KG1 (cell line): ENCODE measurements at regions not wholly inside any gene's neighbourhood (a gene's known extent, or its start where the extent isn't known, plus 50 kb on each side); places are given as distances from the start of the nearest gene placed in this dataset.

ENCODE experiments used
- DNase-seq: peaks from one replicate; lab custom pipeline; 2025; lab: John Stamatoyannopoulos, UW

- DNase-seq, result no peak
Measured at GRCh38 chr2:160674146-160674750, 180.6 kb upstream of the RBMS1 start.

GRCh38 chr2:160679686-160680085 lies 186.1 kb upstream of the RBMS1 start:
- no peak for DNase-seq

DNA sequence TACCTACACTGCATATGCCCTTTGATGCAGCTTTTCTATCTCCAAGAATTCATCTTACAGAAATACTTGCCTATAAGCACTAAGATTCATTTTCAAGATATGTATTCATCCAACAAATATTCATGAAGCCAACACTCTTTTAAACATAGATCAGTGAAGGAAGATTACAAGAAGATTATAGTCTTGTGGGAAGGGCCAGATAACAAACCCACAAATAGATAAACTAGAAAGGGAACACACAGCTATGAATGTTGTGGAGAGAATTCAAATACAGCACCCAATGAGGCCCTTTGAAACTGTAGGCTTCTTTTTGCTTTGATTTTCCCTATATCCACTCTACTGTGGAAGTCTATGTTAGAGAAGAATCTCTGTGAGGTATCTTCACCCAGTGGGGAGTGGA lies 186.7 kb upstream of the RBMS1 start:
- no peak for DNase-seq

DNA sequence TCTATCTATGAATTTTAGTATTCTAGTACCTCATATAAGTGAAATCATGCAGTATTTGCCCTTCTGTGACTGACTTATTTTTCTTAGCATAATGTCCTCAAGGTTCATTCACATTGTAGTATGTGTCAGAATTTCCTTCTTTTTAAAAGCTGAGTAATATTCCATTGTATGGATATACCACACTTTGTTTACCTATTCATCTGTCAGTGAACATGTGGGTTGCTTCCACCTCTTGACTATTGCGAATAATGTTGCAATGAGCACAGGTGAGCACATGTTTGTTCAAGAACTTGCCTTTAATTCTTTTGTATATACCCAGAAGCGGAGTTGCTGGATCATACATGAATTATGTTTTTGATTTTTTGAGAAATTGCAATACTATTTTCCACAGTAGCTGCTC lies 187.4 kb upstream of the RBMS1 start:
- no peak for DNase-seq

DNA sequence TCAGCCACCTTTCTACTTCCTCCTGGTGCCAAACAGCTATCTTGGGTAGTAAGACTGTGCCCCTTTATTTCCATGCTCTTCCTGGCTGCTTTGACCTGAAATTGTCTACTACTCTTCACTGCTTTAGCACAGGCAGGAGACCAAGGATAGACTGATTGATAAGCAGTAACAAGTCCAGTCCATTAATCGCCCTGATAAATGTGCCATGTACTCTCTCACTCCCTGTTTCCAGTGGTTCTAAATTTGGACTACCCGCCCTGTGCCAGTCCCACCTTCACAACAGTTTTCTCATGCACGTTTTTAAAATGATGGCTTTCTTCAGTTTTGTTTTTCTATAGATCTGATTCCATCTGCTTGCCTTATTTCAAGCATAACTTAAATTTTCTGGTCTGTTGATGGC lies 189.6 kb upstream of the RBMS1 start:
- no peak for DNase-seq

GRCh38 chr2:160687629-160688028 lies 194.0 kb upstream of the RBMS1 start:
- DNase-seq, result no peak

DNA sequence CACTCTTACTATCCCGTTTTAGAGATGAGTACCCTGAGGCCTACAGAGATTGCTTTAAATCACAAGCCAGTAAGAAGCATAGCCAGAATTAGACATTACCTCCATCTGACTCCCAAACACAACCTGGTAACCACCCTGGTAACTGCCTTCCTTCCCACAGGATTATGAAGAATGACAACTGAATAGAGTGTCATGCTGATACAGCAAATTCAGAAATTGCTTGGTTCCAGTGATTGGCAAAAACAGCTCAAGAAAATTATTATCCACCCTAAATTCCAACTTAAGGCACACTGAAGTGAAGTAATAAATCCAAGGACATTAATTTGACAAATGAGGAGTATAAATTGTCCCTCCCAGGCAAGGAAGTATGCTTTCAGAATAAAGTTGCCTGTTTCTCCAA lies 195.8 kb upstream of the RBMS1 start:
- no peak for DNase-seq

DNA sequence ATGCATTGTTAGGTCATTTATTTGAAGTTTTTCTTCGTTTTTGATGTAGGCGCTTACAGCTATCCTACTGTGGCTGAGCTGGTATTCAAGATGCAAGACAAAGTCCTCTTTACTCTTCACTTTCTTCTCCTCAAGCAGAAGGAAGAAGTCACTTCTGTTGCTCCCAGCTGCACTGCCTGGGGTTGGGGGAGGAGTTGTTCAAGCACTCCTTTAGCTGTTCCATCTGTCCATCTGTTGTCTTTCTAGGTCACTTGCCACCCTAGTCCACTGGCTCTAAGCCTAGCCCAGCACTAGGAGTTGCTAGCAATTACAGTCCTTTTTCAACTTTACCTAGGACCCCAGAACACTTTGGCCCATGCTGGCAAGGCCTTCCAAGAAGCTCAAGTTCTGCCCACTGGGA lies 200.6 kb upstream of the RBMS1 start:
- no peak for DNase-seq

DNA sequence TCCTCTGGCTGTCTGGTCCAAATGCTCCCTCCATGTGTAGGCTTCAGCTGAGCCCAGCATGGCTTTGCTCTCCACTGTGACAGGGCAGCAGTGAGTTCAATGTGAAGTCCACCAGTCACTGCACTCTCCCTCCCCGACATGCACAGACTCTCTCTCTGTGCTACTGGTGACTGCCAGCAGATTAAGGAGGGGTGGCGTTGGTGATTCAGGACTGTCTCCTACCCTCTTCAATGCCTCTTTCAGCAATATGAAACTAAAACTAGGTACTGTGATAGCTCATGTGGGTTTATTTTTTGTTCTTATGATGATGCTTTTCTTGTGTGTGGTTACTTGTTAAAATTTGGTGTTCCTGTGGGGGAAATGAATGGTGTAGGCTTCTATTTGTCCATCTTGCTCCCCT lies 201.0 kb upstream of the RBMS1 start:
- DNase-seq, result no peak

DNA sequence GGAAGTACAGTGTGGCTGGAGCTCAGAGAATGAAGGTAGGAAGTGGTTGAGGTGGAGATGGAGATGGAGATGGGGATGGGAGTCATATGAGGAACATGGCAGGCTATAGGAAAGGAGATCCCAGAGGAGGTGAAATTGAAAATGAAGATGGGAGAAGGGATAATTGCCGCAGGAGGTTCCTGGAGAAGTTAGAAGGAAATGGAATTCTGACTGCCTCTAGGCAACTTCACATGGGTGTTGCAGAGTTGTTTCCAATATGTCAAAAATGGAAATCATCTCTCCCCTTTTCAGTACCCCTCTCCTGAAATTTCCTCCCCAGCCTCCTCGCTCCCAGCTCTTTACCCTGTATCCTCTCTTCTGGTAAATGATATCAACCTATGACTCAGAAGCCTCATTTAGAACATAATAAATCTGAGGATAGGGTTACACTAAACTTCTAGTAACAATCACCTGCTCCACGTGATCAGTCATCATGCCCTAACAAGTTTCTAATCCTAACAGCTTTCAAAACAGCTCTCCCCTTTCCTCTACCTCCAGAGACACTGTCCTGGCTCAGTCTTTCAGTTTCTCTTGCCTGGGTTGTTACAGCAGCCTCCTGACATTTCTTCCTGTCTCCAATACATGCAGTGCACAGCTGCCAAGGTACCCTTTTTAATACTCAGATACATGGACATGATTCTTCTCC lies 201.9 kb upstream of the RBMS1 start:
- no peak for DNase-seq

DNA sequence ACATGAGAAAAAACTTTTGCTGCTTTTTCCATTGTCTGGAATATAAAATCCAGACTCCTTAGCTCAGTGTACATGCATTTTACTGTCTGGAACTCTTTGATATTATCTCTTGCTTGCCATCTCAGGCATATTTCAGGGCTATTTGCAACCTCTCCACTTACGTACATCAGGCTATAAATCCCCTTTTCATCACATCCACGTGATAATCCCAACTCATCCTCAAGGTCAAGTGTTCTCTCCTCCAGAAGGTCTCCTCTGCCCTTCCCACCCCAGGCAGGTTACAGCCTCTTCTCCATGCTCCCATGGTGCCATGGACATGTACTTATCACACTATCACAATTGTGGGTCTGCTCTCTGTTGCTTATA lies 202.5 kb upstream of the RBMS1 start:
- no peak for DNase-seq

DNA sequence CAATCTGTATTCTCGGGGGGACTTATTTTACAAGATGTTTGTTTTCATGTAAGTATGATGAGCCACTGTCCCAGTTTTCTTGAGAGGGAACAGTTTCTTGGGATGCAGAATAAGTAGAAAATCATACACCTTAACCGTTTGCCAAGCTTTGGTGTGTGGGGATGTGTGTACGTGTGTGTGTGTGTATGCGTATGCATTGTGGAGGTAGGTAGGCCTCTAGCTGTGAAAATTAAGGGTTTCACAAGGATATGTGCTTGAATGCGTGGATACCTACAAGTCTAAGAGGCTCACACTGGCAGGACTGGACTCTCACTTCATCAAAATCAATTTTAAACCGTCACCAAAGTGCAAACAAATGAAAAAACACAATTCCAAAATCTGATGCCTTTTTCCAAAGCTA lies 204.2 kb upstream of the RBMS1 start:
- DNase-seq, result no peak

DNA sequence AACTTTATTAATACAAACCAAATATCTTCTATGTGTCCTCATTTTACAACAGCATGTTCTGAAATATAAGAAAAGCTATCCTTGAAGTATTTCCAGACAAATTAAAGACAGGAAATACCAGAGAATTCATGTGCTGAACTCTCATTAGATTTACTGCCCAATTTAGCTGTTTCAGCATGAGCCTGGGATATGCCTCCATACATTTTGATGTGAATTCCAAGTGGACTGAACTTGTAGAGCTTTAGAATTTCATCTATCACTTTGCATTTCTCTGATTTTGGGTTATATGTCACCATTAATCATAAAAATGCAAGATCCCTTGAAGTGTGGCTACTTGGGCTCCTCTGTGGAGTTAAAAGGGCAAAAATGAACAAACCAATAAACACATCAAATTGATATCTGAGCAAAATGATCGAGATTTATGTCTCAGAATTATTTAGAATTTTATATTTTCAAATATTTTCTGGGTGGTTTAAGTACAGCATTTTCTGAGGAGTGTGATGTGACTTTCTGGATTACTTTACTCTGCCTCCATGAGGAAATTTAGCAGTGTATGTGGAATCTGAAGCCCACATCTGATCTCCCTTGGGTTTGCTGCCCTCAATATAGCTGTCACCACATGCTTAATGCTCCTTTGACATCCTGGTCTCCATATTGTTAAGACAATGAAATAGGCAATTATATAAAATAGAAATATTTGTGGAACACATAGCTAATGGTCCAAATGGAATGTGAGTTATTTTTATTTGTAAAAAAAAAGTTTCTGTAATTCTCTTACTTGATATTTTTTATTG lies 206.6 kb upstream of the RBMS1 start:
- no peak for DNase-seq

GRCh38 chr2:160701822-160702221 lies 208.2 kb upstream of the RBMS1 start:
- DNase-seq, result no peak

DNA sequence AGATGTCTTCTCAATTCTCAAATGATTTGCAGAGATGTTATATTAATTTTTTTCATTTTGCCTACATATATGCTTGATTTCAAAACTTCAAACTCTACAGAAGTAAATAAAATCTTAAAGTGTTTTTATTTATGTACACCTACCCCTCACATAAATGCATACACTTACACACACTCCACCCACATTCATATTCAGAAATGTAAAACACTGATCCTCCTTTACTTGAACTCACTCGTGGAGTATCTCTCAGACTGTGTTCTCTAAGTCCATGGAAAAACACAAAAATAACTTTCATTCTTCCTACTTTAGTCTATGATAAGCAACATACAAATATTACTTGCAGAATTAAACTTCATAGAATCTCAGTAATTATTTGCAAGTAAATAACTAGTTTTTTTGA lies 209.1 kb upstream of the RBMS1 start:
- no peak for DNase-seq

DNA sequence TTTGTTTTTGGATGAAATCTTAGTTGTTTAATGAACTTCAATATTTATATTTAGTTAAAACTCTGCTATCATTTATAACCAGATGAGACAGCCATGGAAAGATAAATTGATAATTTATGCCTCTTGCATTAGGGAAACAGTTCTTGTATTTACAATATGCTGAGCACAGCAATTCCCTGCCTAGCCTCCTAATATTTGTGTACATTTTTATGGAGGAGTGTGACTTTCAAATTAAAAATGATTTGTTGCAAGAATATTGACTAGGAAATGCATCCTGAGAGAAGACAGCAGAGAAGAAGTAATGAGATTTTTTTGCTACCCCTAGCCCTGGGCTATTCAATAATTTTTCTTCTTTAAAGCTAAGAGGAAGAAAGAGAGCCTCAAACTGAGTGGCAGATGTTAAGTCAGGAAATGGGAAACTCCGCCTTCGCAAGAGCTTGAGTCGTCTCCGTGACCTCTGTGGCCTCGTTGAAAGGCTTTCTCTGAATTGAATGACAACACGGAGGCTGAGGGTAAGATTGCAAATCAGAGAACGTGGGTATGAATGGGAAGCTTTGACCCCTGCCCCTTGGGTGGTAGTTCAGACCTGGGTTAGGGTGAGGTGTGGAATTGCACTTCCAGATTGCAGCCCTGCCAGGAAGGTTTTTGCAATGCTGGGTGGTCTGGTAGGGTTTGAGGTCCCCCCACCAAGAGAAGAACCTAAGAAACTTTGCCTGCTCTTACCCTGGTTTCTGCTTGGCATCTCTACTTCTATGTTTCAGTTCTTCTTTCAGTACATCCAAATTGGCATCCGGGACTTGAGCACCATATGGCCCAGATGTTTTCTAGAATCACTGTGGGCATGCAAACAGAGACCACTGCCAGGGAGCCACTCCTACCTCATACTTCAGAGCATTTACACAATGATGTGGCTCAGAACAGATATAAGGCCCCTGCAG lies 210.3 kb upstream of the RBMS1 start:
- DNase-seq, result peak; percentile 37

DNA sequence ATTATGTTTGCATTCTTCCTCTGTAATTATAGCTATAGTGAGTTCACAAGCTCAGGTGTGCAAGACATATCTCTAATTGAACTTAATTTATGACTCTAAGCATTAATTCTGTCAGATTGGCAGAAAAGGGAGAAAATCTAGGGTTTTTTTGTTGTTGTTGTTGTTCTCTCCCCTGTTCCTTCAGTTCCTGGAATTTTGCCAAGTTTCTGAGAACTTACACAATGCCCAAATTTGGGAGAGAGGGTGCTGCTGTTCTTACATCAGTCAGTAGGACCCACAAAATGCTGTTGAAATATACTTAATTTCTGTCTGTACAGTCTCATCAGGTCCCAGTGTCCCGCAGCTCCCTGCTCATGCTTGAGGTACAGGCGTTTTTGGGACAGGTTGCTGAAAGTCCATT lies 221.8 kb upstream of the RBMS1 start:
- DNase-seq, result no peak

DNA sequence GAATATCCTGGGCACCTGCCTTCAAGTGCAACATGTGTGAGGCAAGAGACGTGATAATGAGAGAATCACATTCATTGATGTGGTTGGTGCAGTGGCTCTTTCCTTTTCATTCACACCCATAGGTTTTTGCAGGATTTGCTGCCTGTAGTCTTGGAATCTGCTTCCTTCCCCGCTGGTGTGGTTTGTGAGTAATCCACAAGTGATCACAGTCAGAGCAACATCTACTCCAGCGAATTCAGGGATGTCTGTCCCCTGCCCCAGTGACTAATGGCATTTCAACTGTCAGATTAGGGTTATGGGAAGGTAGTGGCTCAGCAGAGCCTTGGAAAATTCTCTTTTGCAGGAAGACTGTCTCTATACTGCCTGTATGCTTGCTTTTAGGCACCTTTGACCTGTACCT lies 225.5 kb upstream of the RBMS1 start:
- no peak for DNase-seq

- DNase-seq, result no peak
Measured at GRCh38 chr2:160720098-160720497, 226.5 kb upstream of the RBMS1 start.

DNA sequence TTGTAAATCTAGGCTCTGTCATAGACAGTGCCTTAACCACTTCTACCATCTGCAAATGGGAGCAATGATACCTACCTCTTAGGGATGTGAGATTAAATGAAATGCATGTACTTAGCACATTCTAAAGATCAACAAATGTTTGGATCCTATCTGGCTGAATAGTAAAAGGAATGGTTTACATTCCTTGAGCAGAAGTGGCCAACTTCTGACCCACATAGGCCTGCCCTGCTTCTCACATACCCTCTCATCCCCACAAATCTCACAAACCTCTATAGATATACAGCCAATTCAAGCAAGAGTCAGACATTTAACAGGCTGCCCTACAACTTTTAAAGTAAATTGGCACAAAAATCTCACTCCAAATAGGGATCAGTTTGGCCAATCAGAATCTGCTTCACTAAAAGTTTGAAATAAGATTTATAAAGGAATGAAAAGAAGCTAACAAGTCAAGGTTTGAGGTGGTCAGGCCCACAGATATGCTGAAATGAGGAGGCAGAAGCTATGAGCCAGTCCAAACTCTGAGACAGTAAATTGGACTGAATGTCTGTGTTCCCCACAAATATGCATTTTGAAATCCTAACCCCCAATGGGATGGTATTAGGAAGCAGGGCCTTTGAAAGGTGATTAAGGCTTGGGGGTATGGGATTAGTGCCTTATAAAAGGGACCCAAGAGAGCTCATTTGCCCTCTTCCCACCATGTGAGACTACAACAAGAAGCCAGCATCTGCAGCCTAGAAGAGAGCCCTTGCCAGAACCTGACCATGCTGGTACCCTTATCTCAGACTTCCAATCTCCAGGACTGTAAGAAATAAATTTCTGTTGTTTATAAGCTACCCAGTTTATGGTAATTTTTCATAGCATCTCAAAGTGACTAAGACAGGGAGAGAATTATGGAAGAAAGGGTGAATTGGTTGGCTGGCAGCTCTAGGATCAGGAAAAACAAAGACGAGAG lies 227.8 kb upstream of the RBMS1 start:
- DNase-seq, result no peak

GRCh38 chr2:160726046-160726445 lies 232.4 kb upstream of the RBMS1 start:
- DNase-seq, result no peak
